GM20000 (cell line): ENCODE measurements at regions not wholly inside any gene's neighbourhood (a gene's known extent, or its start where the extent isn't known, plus 50 kb on each side); places are given as distances from the start of the nearest gene placed in this dataset.

Experiments
- DNase-seq: peaks from one replicate; pipeline ENCODE4 v3.0.0; 2012; ENCODE audit warnings: low spot score
- TF ChIP-seq, protein P1 (sequence below): IDR thresholded peaks from 2 replicates; pipeline ENCODE4 v1.5.1; 2012; ENCODE audit warnings: mild to moderate bottlenecking, control low read depth; ENCODE audit errors: extremely low read depth, missing control alignments

DNA sequence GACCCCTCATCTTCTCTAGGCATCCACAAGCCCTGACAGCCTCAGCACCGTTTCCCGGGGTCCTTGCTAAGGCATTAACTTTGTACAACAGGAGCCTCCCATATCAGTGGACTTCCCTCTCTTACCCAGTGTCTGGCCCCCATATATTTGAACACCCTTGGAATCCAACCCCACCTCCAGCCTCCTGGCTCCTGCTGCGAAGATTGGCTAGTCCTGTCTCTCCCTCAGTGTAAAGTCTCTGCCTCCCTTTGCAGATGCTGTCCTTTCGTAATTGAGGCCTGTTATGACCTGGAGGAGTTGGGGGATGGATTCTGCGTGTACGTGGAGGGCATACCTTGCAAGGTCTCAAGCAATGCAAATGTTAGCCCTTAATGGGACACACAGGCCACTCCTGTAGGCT, 413.7 kb downstream of the IRS2 start:
- TF ChIP-seq, protein P1, sequence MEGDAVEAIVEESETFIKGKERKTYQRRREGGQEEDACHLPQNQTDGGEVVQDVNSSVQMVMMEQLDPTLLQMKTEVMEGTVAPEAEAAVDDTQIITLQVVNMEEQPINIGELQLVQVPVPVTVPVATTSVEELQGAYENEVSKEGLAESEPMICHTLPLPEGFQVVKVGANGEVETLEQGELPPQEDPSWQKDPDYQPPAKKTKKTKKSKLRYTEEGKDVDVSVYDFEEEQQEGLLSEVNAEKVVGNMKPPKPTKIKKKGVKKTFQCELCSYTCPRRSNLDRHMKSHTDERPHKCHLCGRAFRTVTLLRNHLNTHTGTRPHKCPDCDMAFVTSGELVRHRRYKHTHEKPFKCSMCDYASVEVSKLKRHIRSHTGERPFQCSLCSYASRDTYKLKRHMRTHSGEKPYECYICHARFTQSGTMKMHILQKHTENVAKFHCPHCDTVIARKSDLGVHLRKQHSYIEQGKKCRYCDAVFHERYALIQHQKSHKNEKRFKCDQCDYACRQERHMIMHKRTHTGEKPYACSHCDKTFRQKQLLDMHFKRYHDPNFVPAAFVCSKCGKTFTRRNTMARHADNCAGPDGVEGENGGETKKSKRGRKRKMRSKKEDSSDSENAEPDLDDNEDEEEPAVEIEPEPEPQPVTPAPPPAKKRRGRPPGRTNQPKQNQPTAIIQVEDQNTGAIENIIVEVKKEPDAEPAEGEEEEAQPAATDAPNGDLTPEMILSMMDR = no peak
- no peak for DNase-seq

DNA sequence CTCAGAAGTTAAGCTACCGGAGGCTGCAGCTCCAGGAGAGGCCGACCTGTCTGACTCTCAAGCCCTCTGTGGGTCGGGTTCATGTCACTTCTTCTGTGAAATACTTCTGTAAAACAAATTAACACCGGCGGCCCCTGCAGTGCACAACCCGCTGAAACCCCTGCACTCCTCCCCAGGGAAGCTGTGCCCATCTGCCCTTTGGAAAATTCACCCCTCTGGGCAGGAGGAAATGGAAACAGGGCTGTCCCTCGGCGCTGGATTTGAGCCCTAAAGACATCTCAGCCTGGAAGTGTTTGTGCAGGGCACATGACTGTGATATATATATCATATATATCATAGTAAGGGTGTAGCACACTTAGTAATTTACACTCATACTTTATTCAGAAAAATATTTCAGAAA, 415.3 kb downstream of the IRS2 start:
- no peak for DNase-seq
- TF ChIP-seq, protein P1 = no peak

DNA sequence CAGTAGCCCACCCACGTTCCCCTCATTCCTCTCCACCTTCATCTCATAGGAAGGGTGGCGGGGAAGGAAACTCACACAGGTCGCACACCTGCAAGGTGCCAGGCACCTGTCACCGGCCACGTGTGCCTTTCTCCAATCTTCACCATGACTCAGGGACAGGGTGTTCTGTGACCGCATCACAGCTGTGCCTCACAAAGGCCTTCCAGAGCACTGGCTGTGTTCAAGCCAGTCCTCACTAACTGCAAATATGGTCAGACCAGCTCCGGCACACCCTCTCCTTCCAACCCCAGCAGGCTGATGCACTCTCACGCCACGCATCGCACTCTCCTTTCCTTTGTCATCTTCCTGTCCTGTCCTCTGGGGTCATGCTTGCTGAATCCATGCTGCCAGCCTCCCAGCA, 415.9 kb downstream of the IRS2 start:
- DNase-seq = no peak
- TF ChIP-seq, protein P1 = no peak

DNA sequence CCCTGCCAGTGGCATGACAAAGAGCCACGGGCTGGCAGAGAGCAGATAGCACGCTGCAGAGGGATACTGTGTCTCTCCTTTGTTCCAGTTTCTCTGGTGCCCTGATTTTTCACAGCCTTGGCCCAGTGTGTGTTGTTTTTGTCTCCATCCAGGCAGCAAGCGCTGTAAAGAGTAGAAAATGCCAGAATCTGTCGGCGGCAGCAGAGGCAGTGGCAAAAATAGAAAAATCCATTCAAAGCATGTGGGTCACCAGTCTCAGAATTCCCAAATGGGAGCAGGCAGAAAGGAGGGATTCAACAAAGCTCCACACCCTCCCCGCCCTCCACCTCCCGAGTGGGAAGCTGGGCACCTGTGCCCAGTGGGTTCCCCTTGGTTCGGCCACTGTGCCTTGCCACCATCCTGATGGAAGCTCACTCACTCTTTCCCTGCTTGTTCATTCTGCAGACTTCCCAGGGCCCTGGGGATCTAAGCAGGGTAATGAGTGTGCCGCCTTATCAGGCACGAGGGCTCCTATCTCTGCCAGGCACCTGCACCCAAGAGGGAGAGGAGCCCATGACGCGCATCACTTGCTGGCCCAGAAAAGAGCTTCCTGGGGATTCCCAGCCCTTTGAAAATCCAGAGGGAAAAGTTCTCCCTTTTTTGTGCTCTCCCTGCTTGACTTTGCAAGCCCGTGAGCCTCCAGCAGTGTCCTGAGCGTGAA, 416.9 kb downstream of the IRS2 start:
- TF ChIP-seq, protein P1 = no peak
- DNase-seq = no peak

DNA sequence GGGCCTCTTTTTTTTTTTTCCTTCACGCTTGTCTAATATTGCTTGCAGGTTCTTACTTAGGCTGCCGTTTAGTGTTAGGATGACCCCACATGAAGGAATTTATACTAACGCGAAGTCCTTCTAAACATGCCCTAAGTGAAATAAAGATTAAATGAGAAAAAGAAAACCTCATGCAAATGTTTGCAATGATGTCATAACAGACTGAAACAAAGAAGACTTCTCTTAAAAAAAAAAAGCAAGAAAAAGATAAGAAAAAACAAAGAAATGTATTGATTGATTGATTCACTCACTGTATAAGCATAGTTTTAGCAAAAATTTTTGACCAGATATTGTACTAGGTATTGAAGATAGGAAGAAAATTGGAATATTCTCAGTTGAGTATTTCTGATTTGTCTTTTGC, 418.2 kb downstream of the IRS2 start:
- no peak for DNase-seq
- TF ChIP-seq, protein P1 = no peak

DNA sequence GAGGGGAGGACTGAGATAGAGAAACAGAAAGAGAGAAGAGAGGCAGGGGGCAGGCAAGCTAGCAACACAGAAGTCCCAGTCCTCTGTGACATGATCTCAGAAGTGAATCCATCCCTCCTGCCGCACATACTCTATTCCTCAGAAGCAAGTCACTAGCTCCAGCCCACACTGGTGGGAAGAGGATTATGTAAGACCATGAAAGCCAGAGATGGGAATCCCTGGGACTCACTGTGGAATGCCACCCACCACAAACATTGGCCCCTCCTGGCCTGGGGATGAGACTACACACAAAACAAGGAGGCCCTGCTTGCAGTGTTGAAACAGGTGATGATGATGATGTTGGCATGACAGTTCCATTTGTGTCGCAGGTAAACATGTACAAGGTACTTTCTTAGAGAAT, 419.9 kb downstream of the IRS2 start:
- DNase-seq = no peak
- TF ChIP-seq, protein P1 = no peak

DNA sequence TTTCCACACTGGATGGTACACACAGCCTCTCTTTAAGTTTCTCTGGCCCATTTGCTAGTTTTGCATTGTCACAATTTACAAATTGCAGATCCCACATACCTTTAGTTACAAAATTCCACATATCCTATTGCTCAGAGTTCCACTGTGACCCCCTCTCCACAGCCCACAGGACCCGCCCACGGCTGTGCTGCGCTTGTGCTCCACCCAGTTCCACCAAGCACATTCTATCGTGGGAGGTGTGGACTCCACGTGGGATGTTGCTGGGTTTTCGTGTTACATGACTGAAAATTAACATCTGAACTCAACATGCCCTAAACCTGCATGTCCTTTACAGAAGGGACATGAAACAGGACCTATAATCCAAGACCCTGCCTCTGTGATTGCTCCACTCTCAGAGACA, 423.0 kb downstream of the IRS2 start:
- no peak for DNase-seq
- TF ChIP-seq, protein P1 = no peak
